Activated CD4-positive, alpha-beta memory T cell treated with anti-CD3 and anti-CD28 coated beads, Interleukin-2, amount 10 ng/mL, durations not matched to agents 7 days and 5 days (primary cell): ENCODE measurements at regions not wholly inside any gene's neighbourhood (a gene's known extent, or its start where the extent isn't known, plus 50 kb on each side); places are given as distances from the start of the nearest gene placed in this dataset.

Experiments used
- CTCF ChIA-PET: fragments of 350-600 bp; sonication (Branson Sonifier 250); formaldehyde crosslinking; loops from one replicate; lab custom pipeline; 2021; ENCODE audit warnings: antibody characterized with exemption, inconsistent platforms; lab: Charles Lee
- POLR2A ChIA-PET: fragments of 350-600 bp; sonication (Branson Sonifier 250); formaldehyde crosslinking; loops from one replicate; lab custom pipeline; 2021; ENCODE audit warnings: antibody characterized with exemption; lab: Charles Lee
- DNase-seq: peaks from one replicate; pipeline ENCODE4 v3.0.0-alpha.2; 2020
- H3K27ac Mint-ChIP-seq: one replicate; pipeline ENCODE4 v1.8.0; 2021; ENCODE audit warnings: mild to moderate bottlenecking, mixed read lengths
- H3K27me3 Mint-ChIP-seq: one replicate; pipeline ENCODE4 v1.8.0; 2021; ENCODE audit warnings: mixed read lengths
- H3K36me3 Mint-ChIP-seq: one replicate; pipeline ENCODE4 v1.8.0; 2021; ENCODE audit warnings: low read depth, mixed read lengths
- H3K4me1 Mint-ChIP-seq: one replicate; pipeline ENCODE4 v1.8.0; 2021; ENCODE audit warnings: mixed read lengths
- H3K4me3 Mint-ChIP-seq: one replicate; pipeline ENCODE4 v1.8.0; 2021; ENCODE audit warnings: mild to moderate bottlenecking, mixed read lengths
- H3K9me3 Mint-ChIP-seq: one replicate; pipeline ENCODE4 v1.8.0; 2021; ENCODE audit warnings: mixed read lengths

DNA sequence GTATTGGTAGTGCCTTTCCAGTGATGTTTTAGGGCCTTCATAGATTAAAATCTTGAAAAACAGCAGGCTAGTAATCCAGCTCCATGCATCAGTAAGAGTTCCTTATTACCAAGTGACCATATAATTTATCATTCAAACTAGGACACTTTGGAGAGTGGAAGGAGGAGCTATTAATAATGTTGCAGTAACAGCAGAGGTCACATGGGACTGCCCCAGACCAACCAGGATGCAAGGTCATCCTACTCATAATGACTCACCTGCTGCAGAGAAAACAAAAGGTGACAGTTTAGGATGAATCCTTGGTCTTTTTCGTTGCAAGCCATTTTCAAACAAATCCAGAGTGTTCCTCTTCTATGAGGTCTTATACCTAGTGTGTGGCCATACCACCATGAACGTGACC, 187.4 kb downstream of the NUF2 start:
- Mint-ChIP-seq H3K9me3 (no peaks in the 10 kb centered on the region), H3K27ac (no peak overlapping the region), H3K4me1 (no peaks in the 10 kb centered on the region), H3K4me3 (no peak overlapping the region), H3K27me3 (no peaks in the 10 kb centered on the region), H3K36me3 (no peaks in the 10 kb centered on the region)
- POLR2A ChIA-PET: no interaction called here
- DNase-seq: no peak
- CTCF ChIA-PET: no interaction called here

DNA sequence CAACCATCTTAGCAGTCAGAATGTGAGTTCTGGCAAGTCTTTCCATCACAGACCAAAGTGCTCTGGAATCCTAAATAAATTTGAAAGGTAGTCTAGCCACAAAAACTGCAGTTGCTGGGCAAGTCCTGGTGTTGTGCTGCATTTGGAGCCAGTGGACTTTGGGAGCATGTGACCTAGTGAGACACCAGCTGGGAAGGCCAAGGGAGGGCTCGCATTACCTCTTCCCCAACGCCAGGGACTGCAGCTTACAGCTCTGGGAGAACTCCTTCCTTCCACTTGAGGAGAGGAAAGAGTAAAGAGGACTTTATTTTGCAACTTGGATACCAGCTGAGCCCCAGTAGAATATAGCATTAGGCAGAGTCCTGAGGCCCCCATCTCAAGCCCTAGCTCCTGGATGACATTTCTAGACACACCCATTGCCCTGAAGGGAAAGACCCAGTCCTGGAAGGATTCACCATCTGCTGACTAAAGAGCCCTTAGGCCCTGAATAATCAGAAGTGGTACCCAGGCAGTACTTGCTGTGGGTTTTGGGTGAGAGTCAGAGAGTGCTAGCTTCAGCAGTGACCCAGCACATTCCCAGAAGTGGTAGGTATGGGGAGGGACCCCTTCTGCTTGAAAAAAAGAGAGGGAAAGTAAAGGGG, 190.7 kb downstream of the NUF2 start:
- no peak for DNase-seq
- POLR2A ChIA-PET: no interaction called here
- Mint-ChIP-seq H3K36me3 (no peaks in the 10 kb centered on the region), H3K4me1 (no peaks in the 10 kb centered on the region), H3K27ac (no peak overlapping the region), H3K4me3 (no peak overlapping the region), H3K27me3 (no peaks in the 10 kb centered on the region), H3K9me3 (peaks cover 4% of the 10 kb centered on the region)
- CTCF ChIA-PET: no interaction called here

DNA sequence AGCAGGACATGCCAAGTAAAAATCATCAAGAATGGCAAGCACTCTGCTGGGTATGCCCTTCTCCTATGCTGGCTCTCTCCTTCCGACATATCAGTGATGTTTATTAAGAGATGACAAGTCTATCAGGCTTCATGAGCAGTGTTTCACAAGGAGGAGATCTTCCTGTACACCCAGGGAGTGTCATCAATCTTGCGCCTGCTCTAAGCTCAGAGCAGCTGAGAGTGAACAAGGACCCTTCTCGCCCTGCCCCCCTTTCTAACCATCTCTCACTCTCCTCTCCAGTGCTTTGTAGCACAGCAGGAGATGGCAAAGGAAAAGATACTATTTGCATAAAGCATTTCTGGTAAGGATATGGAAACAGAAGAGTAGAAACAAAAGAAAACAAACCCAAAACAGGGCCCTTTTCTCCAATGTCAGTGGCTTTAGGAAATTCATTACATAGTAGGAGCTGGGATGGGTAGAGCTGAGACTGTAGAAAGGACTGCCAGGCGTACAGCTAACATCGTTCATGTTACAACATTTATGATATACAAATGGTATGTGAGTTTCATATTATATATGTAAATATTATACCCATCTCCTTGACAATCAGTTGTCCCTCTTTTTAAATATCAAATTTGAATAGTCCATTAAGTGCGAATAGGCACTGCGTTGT, 201.7 kb downstream of the NUF2 start:
- ChIA-PET POLR2A (no interaction called here), CTCF (no interaction called here)
- no peak overlapping the region for H3K27ac Mint-ChIP-seq
- H3K36me3 Mint-ChIP-seq: no peaks in the 10 kb centered on the region
- no peaks in the 10 kb centered on the region for H3K27me3 Mint-ChIP-seq
- no peak for DNase-seq
- H3K4me3 Mint-ChIP-seq: no peak overlapping the region
- H3K9me3 Mint-ChIP-seq: no peaks in the 10 kb centered on the region
- H3K4me1 Mint-ChIP-seq: no peaks in the 10 kb centered on the region

- DNase-seq: no peak
- no peaks in the 10 kb centered on the region for H3K36me3 Mint-ChIP-seq
Measured at GRCh38 chr1:163528710-163529348, 207.1 kb downstream of the NUF2 start.

GRCh38 chr1:163531345-163531744, 209.6 kb downstream of the NUF2 start:
- no peaks in the 10 kb centered on the region for H3K9me3 Mint-ChIP-seq
- CTCF ChIA-PET: no interaction called here
- H3K4me3 Mint-ChIP-seq: no peak overlapping the region
- H3K27ac Mint-ChIP-seq: no peak overlapping the region
- no peaks in the 10 kb centered on the region for H3K27me3 Mint-ChIP-seq
- POLR2A ChIA-PET: no interaction called here
- DNase-seq: no peak
- no peaks in the 10 kb centered on the region for H3K36me3 Mint-ChIP-seq
- no peaks in the 10 kb centered on the region for H3K4me1 Mint-ChIP-seq

More at GRCh38 chr1:163528710-163529348, 207.1 kb downstream of the NUF2 start:
- Mint-ChIP-seq H3K27me3 (no peaks in the 10 kb centered on the region), H3K27ac (no peak overlapping the region), H3K4me3 (no peak overlapping the region), H3K4me1 (no peaks in the 10 kb centered on the region), H3K9me3 (no peaks in the 10 kb centered on the region)
- CTCF ChIA-PET: no interaction called here
- POLR2A ChIA-PET: no interaction called here

GRCh38 chr1:163535401-163535800, 213.6 kb downstream of the NUF2 start:
- Mint-ChIP-seq H3K36me3 (no peaks in the 10 kb centered on the region), H3K4me1 (no peaks in the 10 kb centered on the region), H3K27ac (no peak overlapping the region), H3K27me3 (no peaks in the 10 kb centered on the region), H3K4me3 (no peak overlapping the region), H3K9me3 (no peaks in the 10 kb centered on the region)
- no peak for DNase-seq
- POLR2A ChIA-PET: no interaction called here
- CTCF ChIA-PET: no interaction called here

DNA sequence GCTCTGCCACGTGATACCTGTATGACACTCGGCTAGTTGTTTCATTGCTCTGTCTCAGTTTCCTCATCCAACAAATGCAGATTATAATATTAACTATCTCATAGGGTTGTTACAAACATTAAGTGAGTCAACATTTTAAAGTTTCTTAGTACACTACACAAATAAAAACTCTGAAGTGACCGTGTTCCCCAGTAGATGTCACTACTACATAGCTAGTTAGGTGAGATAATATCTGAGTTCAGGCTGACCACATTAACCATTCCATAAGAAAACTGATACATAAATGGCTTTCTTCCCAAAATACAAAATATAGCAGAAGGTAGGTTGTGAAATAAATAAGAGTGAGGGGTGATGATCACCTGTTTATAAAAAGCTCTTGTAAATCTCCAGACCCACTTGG, 214.1 kb downstream of the NUF2 start:
- DNase-seq: no peak

GRCh38 chr1:163537809-163538208, 216.1 kb downstream of the NUF2 start:
- no peak for DNase-seq
- H3K27me3 Mint-ChIP-seq: no peaks in the 10 kb centered on the region
- H3K9me3 Mint-ChIP-seq: no peaks in the 10 kb centered on the region
- H3K27ac Mint-ChIP-seq: no peak overlapping the region
- no peaks in the 10 kb centered on the region for H3K36me3 Mint-ChIP-seq
- no peak overlapping the region for H3K4me3 Mint-ChIP-seq
- POLR2A ChIA-PET: no interaction called here
- CTCF ChIA-PET: no interaction called here
- no peaks in the 10 kb centered on the region for H3K4me1 Mint-ChIP-seq

More for the DNA sequence above, 214.1 kb downstream of the NUF2 start:
- Mint-ChIP-seq H3K9me3 (no peaks in the 10 kb centered on the region), H3K27ac (no peak overlapping the region), H3K36me3 (no peaks in the 10 kb centered on the region), H3K27me3 (no peaks in the 10 kb centered on the region), H3K4me1 (no peaks in the 10 kb centered on the region), H3K4me3 (no peak overlapping the region)
- POLR2A ChIA-PET: no interaction called here
- CTCF ChIA-PET: no interaction called here

DNA sequence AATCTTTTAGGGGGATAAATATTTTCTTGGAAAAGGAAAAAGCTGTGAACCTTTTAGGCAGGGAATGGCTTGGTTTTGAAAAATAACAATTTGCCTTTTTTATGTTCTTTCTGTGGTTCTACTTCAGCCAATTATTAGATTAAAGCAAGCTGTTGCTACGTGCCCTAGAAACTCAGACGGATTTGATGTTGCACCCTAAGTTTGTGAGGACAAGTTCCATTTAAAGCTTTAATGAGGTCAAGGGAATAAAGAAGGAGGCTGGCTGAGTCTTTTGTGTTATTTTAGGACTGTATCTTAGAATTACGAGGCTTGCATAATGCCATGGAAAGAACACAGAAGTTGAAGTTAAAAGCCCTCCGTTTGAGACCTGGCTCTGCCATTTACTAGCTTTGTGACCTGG, 216.9 kb downstream of the NUF2 start:
- Mint-ChIP-seq H3K4me1 (no peaks in the 10 kb centered on the region), H3K36me3 (no peaks in the 10 kb centered on the region), H3K27ac (no peak overlapping the region), H3K27me3 (no peaks in the 10 kb centered on the region), H3K4me3 (no peak overlapping the region), H3K9me3 (no peaks in the 10 kb centered on the region)
- CTCF ChIA-PET: interaction anchor here (0.8 kb wide), 1 partner anchor 9 kb away, joined by 3 read pairs; no protein-coding TSS in a partner anchor
- no peak for DNase-seq
- POLR2A ChIA-PET: no interaction called here

GRCh38 chr1:163540727-163541126, 219.0 kb downstream of the NUF2 start:
- no peaks in the 10 kb centered on the region for H3K9me3 Mint-ChIP-seq
- no peak overlapping the region for H3K4me3 Mint-ChIP-seq
- no peaks in the 10 kb centered on the region for H3K27me3 Mint-ChIP-seq
- no peaks in the 10 kb centered on the region for H3K36me3 Mint-ChIP-seq
- H3K27ac Mint-ChIP-seq: no peak overlapping the region
- POLR2A ChIA-PET: no interaction called here
- CTCF ChIA-PET: no interaction called here
- H3K4me1 Mint-ChIP-seq: no peaks in the 10 kb centered on the region
- no peak for DNase-seq

- CTCF ChIA-PET: no interaction called here
- H3K4me3 Mint-ChIP-seq: no peak overlapping the region
- no peak overlapping the region for H3K27ac Mint-ChIP-seq
- no peaks in the 10 kb centered on the region for H3K4me1 Mint-ChIP-seq
- no peak for DNase-seq
- POLR2A ChIA-PET: no interaction called here
- peaks cover 4% of the 10 kb centered on the region for H3K9me3 Mint-ChIP-seq
- no peaks in the 10 kb centered on the region for H3K36me3 Mint-ChIP-seq
- H3K27me3 Mint-ChIP-seq: no peaks in the 10 kb centered on the region
Measured at GRCh38 chr1:163544441-163544840, 222.7 kb downstream of the NUF2 start.

DNA sequence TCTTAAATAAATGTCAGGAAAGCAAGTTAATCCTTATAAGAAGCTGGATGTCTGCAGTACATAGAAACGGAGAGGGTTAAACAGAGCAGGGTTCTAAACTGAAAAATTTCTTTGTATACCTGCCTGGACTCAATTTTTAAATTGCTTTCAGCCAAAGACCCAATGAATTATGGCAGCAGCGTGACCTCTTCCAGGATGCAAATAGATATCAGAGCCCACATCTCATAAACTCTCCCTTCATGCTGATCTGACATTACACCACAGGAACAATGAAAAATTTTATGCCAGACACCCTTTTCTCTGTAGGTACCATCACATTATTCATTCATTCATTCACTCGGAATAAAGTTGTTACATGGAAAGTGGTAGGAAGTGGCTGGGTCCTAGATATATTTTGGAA, 236.4 kb downstream of the NUF2 start:
- no peak overlapping the region for H3K27ac Mint-ChIP-seq
- ChIA-PET CTCF (no interaction called here), POLR2A (no interaction called here)
- DNase-seq: no peak
- H3K4me3 Mint-ChIP-seq: no peak overlapping the region
- no peaks in the 10 kb centered on the region for H3K9me3 Mint-ChIP-seq
- H3K36me3 Mint-ChIP-seq: no peaks in the 10 kb centered on the region
- no peaks in the 10 kb centered on the region for H3K27me3 Mint-ChIP-seq
- no peaks in the 10 kb centered on the region for H3K4me1 Mint-ChIP-seq

DNA sequence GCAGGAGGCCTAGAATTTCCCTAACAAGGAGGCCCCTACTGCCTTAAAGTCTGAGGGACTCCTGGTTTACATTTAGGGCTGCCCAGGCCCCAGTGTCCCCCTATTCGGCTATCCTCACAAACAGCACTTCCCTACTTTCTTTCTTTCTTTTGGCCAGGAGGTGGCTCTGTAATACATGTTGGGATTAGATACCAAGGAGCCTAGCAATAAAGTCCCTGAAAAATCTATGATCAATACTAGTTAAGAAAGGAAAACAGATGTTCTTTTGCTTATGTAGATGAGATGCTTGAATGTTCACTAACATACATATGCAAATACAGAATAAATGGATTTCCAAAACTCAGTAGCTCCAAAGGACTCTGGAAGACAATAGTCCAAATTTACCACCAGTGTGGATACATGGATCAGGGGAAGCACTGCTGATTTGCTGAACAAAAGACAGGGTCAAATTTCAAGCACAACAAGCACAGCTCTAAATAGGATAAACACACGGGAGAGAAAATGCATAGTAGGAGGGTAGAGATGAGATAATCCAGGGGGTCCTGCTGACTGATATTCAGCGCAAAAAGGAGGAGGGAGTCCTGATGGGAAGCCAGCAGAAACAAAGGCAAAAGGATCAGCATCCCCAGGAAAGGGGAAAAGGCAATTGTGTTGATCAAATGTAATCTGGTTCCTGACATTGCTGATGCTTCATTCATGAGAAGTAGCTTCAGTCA, 240.0 kb downstream of the NUF2 start:
- no peaks in the 10 kb centered on the region for H3K9me3 Mint-ChIP-seq
- DNase-seq: no peak
- H3K27me3 Mint-ChIP-seq: no peaks in the 10 kb centered on the region
- no peak overlapping the region for H3K4me3 Mint-ChIP-seq
- CTCF ChIA-PET: no interaction called here
- POLR2A ChIA-PET: no interaction called here
- no peak overlapping the region for H3K27ac Mint-ChIP-seq
- H3K4me1 Mint-ChIP-seq: no peaks in the 10 kb centered on the region
- no peaks in the 10 kb centered on the region for H3K36me3 Mint-ChIP-seq
